GM20431 (cell line): ENCODE measurements at regions not wholly inside any gene's neighbourhood (a gene's known extent, or its start where the extent isn't known, plus 50 kb on each side); places are given as distances from the start of the nearest gene placed in this dataset.

ENCODE experiments used
- in situ Hi-C: fragments of 300-500 bp; cut with MseI, MboI; formaldehyde crosslinking; loops from one replicate; pipeline ENCODE4 v1.15.0; 2020; ENCODE audit warnings: low sequenced_read_pairs; ENCODE audit not compliant: unreplicated experiment

GRCh38 chr13:100872761-100873160, 198.2 kb upstream of the TMTC4 start:
- in situ Hi-C loops = no loop called here

- in situ Hi-C loops = no loop called here
Measured at GRCh38 chr13:100870898-100871297, 196.3 kb upstream of the TMTC4 start.

DNA sequence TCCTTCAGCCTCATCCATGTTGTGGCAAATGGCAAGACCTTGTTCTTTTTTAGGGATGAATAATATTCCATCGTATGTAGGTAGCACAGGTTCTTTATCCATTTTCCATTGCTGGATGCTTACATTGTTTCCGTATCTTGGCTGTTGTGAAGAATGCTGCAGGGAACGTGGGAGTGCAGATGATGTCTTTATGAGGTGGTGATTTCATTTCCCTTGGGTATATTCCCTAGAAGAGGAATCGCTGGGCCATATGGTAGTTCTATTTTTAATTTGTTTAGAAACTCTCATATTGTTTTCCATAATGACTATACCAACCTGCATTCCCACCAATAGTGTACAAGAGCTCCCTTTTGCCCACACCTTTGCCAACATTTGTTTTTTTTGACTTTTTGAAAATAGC, 186.3 kb upstream of the TMTC4 start:
- in situ Hi-C loops = no loop called here

DNA sequence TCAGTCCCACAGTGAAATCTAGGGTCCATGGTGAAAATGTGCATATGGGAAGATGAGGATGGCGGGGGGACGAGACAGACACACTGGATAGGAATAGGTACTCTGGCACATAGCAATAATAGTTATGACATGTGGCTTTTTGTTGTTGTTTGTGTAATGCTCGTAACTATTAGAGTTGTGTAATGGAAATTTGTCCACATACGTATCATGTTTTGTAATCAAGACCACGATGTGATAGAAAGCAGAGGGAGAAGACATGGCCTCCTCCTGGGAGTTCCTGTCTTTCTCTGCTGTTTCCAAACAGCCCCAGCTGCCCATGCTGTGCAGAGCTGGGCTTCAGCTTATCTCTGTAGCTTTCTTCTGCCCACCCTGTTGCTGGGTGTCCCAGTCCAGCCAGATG, 185.3 kb upstream of the TMTC4 start:
- in situ Hi-C loops = no loop called here

- in situ Hi-C loops = no loop called here
Measured at GRCh38 chr13:100855151-100855550, 180.6 kb upstream of the TMTC4 start.

DNA sequence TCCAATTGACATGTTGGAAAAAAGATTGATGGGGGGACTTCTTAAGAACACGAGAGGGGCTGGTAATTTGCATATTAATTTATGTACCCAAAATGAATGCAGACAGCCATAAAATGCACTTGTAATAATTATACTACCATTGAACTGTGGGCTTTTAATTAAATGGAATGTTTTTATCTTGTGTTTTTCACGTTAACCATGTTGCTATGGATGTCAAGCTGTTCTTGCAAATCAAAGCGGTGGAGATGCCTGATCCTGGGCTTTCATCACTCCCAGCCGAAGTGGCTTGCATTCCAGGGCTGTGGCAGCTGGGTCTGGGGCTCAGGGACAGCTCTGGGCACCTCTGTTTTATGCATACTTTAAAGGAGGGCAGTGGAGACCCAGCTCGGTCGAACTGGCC, 179.4 kb upstream of the TMTC4 start:
- in situ Hi-C loops = no loop called here

GRCh38 chr13:100853434-100853833, 178.8 kb upstream of the TMTC4 start:
- in situ Hi-C loops = no loop called here

GRCh38 chr13:100852146-100852545, 177.6 kb upstream of the TMTC4 start:
- in situ Hi-C loops = no loop called here

DNA sequence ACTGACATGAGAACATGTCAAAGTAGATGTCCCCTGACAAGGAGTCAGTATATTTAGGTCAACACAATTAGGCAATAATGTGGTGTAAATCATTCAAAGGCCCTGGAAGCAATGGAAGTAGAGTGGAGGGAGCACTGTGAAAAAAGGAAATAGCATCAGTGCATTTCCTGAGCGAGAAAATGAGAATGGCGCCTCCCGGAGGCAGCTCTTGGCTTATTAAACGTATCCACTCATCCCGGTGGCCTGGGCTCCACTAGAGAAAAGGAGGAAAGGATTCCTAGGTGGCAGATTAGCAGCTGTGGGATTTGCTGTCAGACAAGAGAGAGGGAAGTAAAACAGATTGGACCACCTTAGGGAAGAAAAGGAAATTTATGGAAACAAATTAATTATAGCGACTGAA, 173.7 kb upstream of the TMTC4 start:
- in situ Hi-C loops = no loop called here

DNA sequence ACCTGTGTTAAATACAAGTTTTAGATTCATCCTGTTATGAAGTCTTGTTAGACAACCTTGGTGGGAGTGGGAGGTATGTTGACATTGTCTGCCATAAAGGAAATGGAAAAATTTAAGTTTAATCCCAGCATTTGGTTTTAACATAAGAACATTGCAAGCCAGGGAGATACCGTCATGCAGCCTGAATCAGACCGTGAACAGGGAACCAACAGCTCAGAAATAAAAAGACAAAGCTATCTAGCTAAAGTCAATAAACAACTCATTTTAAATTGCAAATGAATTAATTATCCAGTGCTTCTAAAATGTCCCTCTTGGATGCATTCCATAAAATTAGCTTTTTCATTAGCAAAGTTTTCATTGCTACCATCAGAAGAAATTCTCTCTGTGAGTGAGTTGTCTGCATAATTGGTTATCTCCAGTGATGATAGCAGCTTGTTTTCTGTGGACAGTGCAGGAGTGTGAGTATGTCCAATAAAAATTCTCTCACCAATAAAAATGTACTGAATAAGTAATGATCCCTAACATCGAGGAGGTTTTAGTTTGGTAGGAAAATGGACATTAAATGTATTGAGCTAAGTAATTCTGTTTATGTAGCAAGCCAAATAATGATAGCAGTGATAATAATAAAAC, 170.6 kb upstream of the TMTC4 start:
- in situ Hi-C loops = no loop called here

- in situ Hi-C loops = no loop called here
Measured at GRCh38 chr13:100842136-100842535, 167.5 kb upstream of the TMTC4 start.

- in situ Hi-C loops = no loop called here
Measured at GRCh38 chr13:100838387-100838786, 163.8 kb upstream of the TMTC4 start.

DNA sequence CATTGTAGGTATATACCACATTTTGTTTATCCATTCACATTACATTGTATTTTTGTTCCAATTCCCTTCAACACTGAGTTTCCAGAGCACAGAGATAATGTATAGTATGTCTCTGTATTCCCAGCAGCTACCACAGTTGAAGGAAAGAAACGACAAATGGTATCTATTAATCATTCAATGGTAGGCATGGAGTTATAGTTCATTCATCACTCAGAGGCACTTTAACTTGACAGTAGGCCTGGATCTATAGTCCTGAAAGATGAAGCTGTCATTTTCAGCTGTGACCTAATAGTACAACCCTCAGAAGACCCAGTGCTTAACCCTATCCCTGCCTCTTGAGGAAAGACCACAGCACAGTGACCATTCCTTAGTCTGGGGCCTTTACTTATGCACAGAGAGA, 163.0 kb upstream of the TMTC4 start:
- in situ Hi-C loops = no loop called here

DNA sequence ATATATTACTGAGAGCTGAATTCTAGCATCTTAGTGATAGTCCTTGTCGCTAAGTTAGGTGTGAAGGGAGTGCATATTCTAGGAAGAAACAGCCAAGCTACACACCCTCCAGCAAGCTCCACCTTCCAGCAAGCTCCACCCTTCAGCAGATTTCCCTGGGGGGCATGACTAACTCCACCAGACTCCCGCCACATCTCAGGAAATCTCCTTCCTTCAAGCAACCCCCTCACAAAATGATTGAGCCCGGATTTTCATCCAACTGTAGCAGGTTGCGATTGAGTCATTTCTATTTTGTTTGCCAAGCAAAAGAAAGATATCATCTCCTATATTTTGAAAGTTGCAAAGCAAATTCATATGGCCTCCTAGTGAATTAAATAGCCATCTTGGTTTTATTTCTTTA, 162.1 kb upstream of the TMTC4 start:
- in situ Hi-C loops = no loop called here

DNA sequence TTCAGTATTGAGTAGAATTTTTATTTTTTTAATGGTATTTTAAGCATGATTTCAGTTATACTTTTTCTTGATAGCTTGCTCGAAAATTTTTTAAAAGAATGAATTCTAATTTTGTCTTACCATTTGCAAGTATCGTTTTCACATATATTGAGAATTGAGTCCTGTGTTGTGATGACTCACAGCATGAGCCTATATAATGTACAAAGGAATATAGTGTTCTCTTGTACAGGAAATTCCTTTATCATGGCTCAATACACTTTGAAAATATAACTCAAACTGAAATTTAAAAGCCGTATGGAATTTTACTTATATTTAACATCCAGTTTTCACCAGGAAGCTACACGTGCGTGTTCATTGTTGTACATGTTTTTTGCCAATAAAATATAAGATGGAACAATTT, 161.1 kb upstream of the TMTC4 start:
- in situ Hi-C loops = no loop called here

DNA sequence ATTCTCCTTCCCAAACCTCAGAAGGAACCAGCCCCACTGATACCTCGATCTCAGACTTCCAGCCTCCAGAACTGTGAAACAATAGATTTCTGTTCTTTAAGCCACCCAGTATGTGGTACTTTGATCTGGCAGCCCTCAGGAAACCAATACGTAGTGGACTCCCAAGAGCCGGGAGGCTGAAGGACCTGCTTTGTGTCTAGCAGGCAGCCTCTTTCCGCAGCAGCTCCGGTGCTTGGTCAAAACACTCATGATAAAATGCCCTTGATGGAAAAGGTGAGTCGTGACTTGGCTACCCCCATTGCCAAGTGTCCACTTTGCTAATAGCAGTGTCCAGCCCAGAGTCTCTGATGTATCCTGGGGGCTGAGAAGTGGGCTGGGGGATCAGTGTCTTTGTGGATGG, 158.8 kb upstream of the TMTC4 start:
- in situ Hi-C loops = no loop called here

DNA sequence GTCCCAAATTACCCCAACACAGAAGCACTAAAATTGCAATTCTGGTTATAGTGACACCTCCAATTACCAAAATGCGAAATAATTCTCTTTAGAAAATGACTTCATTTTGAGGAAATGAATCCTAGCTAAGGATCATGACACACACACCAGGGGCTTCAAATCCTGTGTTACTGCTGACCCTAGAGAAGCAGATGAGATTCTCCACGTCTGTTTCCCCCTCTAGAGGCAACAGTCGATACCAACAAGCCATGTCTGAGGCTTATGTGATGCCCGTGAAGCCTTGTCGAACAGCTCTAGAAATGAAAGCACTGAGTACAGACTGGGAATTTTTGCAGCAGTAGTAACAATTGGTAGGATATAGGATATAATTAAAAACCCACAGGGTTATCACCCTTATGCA, 153.6 kb upstream of the TMTC4 start:
- in situ Hi-C loops = no loop called here

- in situ Hi-C loops = no loop called here
Measured at GRCh38 chr13:100827489-100828176, 153.0 kb upstream of the TMTC4 start.

GRCh38 chr13:100826441-100826840, 151.8 kb upstream of the TMTC4 start:
- in situ Hi-C loops = no loop called here

GRCh38 chr13:100825557-100825956, 151.0 kb upstream of the TMTC4 start:
- in situ Hi-C loops = no loop called here

- in situ Hi-C loops = no loop called here
Measured at GRCh38 chr13:100824366-100824765, 149.8 kb upstream of the TMTC4 start.

- in situ Hi-C loops = no loop called here
Measured at GRCh38 chr13:100823448-100823847, 148.9 kb upstream of the TMTC4 start.
